ENCODE measurements at regions not wholly inside any gene's neighbourhood (a gene's known extent, or its start where the extent isn't known, plus 50 kb on each side); places are given as distances from the start of the nearest gene placed in this dataset.

GRCh38 chr10:47238331-47239095 lies 61.5 kb upstream of the GDF10 start:
- no peak overlapping the region for H3K27ac Mint-ChIP-seq
- POLR2A ChIA-PET, result no interaction called here
- DNase-seq, result peak; percentile 15

GRCh38 chr10:47239211-47239610 lies 60.8 kb upstream of the GDF10 start:
- no peak overlapping the region for H3K4me3 Mint-ChIP-seq
- no peak overlapping the region for H3K27ac Mint-ChIP-seq
- no peaks in the 10 kb centered on the region for H3K4me1 Mint-ChIP-seq
- no peaks in the 10 kb centered on the region for H3K27me3 Mint-ChIP-seq
- peak; percentile 1 for DNase-seq
- no peaks in the 10 kb centered on the region for H3K36me3 Mint-ChIP-seq (ENCODE audit: low read depth)
- POLR2A ChIA-PET, result no interaction called here
- CTCF ChIA-PET, result no interaction called here
- H3K9me3 Mint-ChIP-seq, result no peaks in the 10 kb centered on the region

More at GRCh38 chr10:47238331-47239095, 61.5 kb upstream of the GDF10 start:
- H3K27me3 Mint-ChIP-seq, result no peaks in the 10 kb centered on the region
- no peaks in the 10 kb centered on the region for H3K36me3 Mint-ChIP-seq (ENCODE audit: low read depth)
- no peaks in the 10 kb centered on the region for H3K4me1 Mint-ChIP-seq
- CTCF ChIA-PET, result no interaction called here
- no peaks in the 10 kb centered on the region for H3K9me3 Mint-ChIP-seq
- H3K4me3 Mint-ChIP-seq, result no peak overlapping the region

GRCh38 chr10:47240173-47240572 lies 59.8 kb upstream of the GDF10 start:
- H3K27ac Mint-ChIP-seq, result no peak overlapping the region
- peak; percentile 1 for DNase-seq
- ChIA-PET POLR2A (no interaction called here), CTCF (no interaction called here)
- no peaks in the 10 kb centered on the region for H3K27me3 Mint-ChIP-seq
- no peak overlapping the region for H3K4me3 Mint-ChIP-seq
- H3K9me3 Mint-ChIP-seq, result no peaks in the 10 kb centered on the region
- no peaks in the 10 kb centered on the region for H3K36me3 Mint-ChIP-seq (ENCODE audit: low read depth)
- no peaks in the 10 kb centered on the region for H3K4me1 Mint-ChIP-seq

- POLR2A ChIA-PET, result interaction anchor here (1.3 kb wide), 1 partner anchor 8 kb away, joined by 3 read pairs; no protein-coding TSS in a partner anchor
Observed at GRCh38 chr10:47241256-47241655, 58.7 kb upstream of the GDF10 start.

DNA sequence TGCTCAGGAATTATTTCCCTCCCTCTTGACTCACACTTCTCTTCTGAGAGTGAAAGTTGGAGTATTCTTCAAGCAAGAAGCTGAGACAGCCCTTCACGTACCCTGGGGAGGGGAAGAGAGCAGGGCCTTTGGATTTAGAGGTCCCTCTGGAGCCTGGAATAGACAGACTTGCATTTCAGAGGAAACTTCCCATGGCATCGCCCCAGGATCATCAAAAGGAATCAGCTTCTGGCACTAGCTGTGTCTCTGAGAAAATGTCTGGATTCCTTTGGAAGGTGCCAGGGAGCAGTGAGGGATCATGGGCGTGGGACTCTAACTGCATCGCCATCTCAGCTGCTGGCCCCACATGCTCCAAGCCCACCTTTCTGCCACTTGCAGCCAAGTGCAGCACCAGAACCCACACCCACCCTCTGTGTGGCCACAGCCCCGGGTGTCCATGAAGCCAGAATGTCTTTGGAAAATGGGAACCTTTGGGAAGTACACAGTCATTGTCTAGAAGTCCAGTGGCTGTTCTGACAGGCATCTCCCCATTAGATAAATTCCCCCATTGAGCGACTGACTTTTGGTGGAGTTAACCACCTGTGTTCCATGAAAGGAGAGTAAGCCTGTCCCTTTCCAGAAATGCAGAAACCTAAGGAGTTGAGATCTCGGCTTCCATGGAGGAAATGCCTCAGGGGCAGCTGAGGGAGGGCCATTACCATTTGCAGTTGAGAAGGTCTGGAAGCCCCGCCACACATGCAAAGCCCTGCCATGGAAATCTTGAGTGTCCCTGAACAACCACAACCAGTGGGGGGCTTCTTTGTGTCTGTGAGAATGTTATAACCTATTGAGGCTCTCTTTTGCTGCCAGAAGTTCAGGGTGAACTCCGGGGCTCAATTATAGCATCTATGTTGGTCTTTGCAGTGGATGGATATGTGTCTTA lies 57.8 kb upstream of the GDF10 start:
- Mint-ChIP-seq H3K27ac (no peak overlapping the region), H3K4me1 (no peaks in the 10 kb centered on the region), H3K4me3 (no peak overlapping the region), H3K36me3 (ENCODE audit: low read depth) (no peaks in the 10 kb centered on the region), H3K9me3 (no peaks in the 10 kb centered on the region), H3K27me3 (no peaks in the 10 kb centered on the region)
- DNase-seq, result no peak
- ChIA-PET POLR2A (interaction anchor here (1.3 kb wide), 1 partner anchor 9 kb away, joined by 3 read pairs; no protein-coding TSS in a partner anchor), CTCF (no interaction called here)

More at GRCh38 chr10:47241256-47241655, 58.7 kb upstream of the GDF10 start:
- Mint-ChIP-seq H3K36me3 (ENCODE audit: low read depth) (no peaks in the 10 kb centered on the region), H3K9me3 (no peaks in the 10 kb centered on the region), H3K27ac (no peak overlapping the region), H3K4me3 (no peak overlapping the region), H3K27me3 (no peaks in the 10 kb centered on the region), H3K4me1 (no peaks in the 10 kb centered on the region)
- DNase-seq, result no peak
- CTCF ChIA-PET, result no interaction called here

- ChIA-PET POLR2A (no interaction called here), CTCF (no interaction called here)
- Mint-ChIP-seq H3K4me3 (no peak overlapping the region), H3K4me1 (no peaks in the 10 kb centered on the region), H3K36me3 (ENCODE audit: low read depth) (no peaks in the 10 kb centered on the region), H3K9me3 (no peaks in the 10 kb centered on the region), H3K27ac (no peak overlapping the region), H3K27me3 (no peaks in the 10 kb centered on the region)
- no peak for DNase-seq
Observed at GRCh38 chr10:47243356-47243755, 56.6 kb upstream of the GDF10 start.

- Mint-ChIP-seq H3K9me3 (no peaks in the 10 kb centered on the region), H3K27me3 (no peaks in the 10 kb centered on the region), H3K4me1 (no peaks in the 10 kb centered on the region), H3K27ac (no peak overlapping the region), H3K4me3 (no peak overlapping the region), H3K36me3 (ENCODE audit: low read depth) (no peaks in the 10 kb centered on the region)
- ChIA-PET POLR2A (no interaction called here), CTCF (no interaction called here)
- DNase-seq, result no peak
Observed at GRCh38 chr10:47243791-47244190, 56.2 kb upstream of the GDF10 start.

GRCh38 chr10:47244560-47245500 lies 55.2 kb upstream of the GDF10 start:
- Mint-ChIP-seq H3K4me1 (no peaks in the 10 kb centered on the region), H3K27ac (no peak overlapping the region), H3K27me3 (no peaks in the 10 kb centered on the region), H3K4me3 (no peak overlapping the region), H3K36me3 (ENCODE audit: low read depth) (no peaks in the 10 kb centered on the region), H3K9me3 (no peaks in the 10 kb centered on the region)
- CTCF ChIA-PET, result no interaction called here
- POLR2A ChIA-PET, result interaction anchor here (1.4 kb wide), 1 partner anchor 10 kb away, joined by 4 read pairs; no protein-coding TSS in a partner anchor
- DNase-seq, result no peak

DNA sequence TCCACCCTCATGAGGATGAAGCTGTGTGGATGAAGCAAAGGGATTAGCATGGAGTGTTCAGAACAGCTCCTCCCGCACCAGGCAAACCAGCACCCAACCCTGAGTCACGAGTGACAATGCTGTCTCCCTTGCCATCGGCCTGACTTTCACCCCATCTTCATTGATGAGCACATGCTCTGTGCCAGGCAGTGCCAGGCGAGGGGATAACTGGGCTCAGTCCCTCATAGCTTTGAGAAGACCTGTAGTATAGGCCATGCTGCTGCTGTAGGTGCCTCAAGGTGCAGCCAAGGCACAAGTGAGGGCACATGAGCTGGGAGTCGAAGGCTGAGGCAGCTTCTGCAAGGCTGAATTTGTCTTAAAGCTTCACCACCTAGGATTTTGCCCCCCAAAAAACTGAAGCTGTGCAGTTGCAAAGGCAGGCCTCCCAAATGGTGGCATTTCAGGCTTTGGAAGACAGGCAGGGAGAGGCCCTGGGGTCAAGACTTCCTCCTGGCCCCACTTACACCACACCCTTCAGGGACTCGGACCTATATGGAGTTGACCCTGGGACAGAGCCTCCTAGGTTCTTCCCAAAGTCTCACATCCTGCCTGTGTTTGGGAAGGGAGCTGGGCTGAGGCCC lies 54.2 kb upstream of the GDF10 start:
- H3K4me1 Mint-ChIP-seq, result no peaks in the 10 kb centered on the region
- H3K36me3 Mint-ChIP-seq (ENCODE audit: low read depth), result no peaks in the 10 kb centered on the region
- H3K27ac Mint-ChIP-seq, result no peak overlapping the region
- ChIA-PET CTCF (no interaction called here), POLR2A (interaction anchor here (1.4 kb wide), 1 partner anchor 9 kb away, joined by 4 read pairs; no protein-coding TSS in a partner anchor)
- no peak overlapping the region for H3K4me3 Mint-ChIP-seq
- no peak for DNase-seq
- no peaks in the 10 kb centered on the region for H3K27me3 Mint-ChIP-seq
- no peaks in the 10 kb centered on the region for H3K9me3 Mint-ChIP-seq

DNA sequence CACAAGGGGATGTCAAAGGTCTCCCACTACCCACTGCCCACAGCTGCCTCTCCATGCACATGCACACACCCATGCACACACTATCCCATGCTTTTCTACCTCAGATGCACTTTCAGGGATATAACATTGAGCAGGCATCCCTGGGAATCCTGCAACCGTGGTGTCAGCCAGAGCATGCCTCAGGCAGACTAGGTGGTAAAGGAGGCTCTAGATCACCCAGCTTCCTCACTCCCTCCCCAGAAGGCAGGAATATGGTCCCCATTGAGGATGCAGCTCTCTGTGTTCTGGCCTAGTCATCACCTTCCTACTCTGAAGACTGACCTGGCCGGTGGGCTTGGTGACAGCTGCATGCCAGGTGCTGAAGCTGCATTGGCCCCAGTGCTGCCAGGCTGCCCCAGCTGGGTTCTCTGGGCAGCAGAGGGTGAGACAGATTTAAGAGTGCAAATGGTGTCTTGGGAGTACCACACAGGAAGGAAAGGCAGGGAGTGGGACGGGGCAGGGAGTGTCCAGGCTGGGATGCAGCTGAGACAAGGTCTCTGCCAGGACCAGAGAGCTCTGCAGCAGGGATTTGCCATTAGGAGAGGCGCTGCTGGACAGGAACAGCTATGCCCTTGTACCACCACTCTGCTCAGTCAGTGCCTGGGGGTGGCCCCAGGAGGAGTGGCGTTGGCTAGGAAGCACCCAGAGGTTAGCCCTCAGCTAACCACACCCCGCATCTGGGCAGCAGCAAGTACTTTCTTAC lies 53.4 kb upstream of the GDF10 start:
- Mint-ChIP-seq H3K4me3 (no peak overlapping the region), H3K4me1 (no peaks in the 10 kb centered on the region), H3K36me3 (ENCODE audit: low read depth) (no peaks in the 10 kb centered on the region), H3K27ac (no peak overlapping the region), H3K27me3 (no peaks in the 10 kb centered on the region), H3K9me3 (no peaks in the 10 kb centered on the region)
- ChIA-PET POLR2A (no interaction called here), CTCF (no interaction called here)
- peak; percentile 10 for DNase-seq

- Mint-ChIP-seq H3K36me3 (ENCODE audit: low read depth) (no peaks in the 10 kb centered on the region), H3K4me1 (no peaks in the 10 kb centered on the region), H3K27ac (no peak overlapping the region), H3K9me3 (no peaks in the 10 kb centered on the region), H3K27me3 (no peaks in the 10 kb centered on the region), H3K4me3 (no peak overlapping the region)
- CTCF ChIA-PET, result no interaction called here
- DNase-seq, result no peak
- POLR2A ChIA-PET, result no interaction called here
Observed at GRCh38 chr10:47247148-47248059, 52.6 kb upstream of the GDF10 start.
